Muscle of back (tissue), 3 donors: ENCODE measurements at regions not wholly inside any gene's neighbourhood (a gene's known extent, or its start where the extent isn't known, plus 50 kb on each side); places are given as distances from the start of the nearest gene placed in this dataset.
A peak's percentile ranks its signal among the peaks of the same experiment; 100 is the strongest.
"Not testable (repeated sequence)": the region's sequence is repeated elsewhere in the genome, so short reads cannot be mapped to it uniquely, and the experiment has no call there.

Experiments
- DNase-seq, 3 donors: peaks; one replicate each; pipeline versions ENCODE4 v3.0.0 to v3.0.0-alpha.2; 2013

DNA sequence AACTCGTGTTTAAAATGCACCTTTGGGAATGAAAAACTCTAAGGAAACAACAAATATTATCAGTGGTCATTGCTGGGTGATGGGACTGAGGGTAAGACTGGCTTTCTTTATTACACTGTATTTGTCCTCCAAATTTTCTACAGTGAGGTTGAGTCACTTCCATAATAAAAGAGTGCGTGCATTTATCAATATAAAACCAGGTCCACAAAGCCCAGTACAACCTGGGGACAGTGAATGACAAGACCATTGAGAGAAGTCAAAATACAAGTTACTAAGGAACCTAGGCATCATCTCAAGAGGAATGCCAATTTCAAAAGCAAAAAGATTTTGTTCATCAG is 76.4 kb downstream of the MAGED4 start:
- DNase-seq = no peak

- peak; percentile 84 to 94 (median 94) for DNase-seq
Measured at GRCh38 chrX:52261463-52262194, 76.9 kb downstream of the MAGED4 start.

- no peak for DNase-seq
Measured at GRCh38 chrX:52262195-52262546, 77.5 kb downstream of the MAGED4 start.

DNA sequence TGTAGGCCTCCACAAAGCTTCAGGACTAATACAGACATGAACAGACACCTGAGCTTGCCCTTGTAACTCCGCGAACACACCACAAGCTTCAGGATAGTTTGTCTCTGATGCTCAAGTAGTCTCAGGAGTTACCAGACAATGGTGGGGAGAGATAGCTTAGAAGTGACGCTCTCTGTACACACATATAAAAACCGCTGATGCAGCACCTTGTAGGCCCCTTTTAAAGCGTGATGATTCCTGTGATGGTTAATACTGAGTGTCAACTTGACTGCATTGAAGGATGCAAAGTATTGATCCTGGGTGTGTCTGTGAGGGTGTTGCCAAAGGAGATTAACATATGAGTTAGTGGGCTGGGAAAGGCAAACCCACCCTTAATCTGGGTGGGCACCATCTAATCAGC is 78.7 kb downstream of the MAGED4 start:
- no peak for DNase-seq

DNA sequence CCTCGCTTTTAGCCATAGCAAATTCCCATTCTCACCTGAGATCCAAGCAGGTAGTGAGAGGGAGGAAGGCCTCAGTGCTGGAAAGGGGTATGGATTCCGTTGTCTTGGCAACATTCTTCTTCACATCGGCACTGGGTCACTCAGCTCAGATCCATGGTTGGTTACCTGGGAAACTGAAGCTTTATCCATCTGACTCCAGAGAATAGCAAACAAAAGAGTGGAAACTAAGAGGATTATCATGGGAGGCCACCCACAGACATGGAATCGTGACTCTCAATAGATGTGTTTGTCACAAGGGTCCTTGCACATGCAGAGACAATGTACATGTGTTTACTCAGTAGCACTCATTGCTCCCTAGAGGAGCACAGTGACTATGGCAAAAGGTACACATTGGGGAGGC is 81.0 kb downstream of the MAGED4 start:
- no peak for DNase-seq

GRCh38 chrX:52268502-52268901 is 83.8 kb downstream of the MAGED4 start:
- not testable (repeated sequence) for DNase-seq

DNA sequence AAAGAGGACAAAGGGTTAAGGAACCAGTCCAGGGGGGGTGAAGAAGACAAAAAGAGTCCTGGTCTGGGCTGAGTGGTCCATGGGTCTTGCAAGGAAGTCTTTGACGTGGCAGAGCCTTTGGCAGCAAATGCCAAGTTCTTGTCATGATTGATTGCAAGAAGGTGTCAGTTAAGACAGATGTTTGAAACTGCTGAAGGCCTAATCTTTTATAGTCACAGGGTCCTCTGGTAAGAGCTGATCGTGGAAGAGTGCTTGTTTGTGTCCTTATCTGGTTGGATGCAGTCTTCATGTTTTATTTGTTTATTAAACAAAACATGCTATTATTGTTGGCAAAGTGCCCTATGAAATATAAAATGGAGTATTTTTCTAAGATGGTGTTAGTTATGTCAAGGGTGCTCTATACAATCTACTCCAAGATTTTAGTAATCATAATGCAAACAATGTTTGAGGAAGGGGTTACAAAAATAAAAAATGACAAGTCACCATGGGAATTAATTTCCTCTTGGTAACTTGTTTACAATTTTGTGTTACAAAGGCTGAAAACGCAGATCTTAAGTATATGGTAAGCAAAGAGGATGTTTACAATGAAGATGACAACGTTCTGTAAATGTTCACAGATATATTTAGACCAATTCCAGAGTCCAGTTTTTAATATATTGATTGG is 85.9 kb downstream of the MAGED4 start:
- DNase-seq = no peak

- no peak for DNase-seq
Measured at GRCh38 chrX:52271206-52271605, 86.5 kb downstream of the MAGED4 start.

- no peak for DNase-seq
Measured at GRCh38 chrX:52277666-52278065, 91.2 kb upstream of the XAGE2 start.

GRCh38 chrX:52280812-52281211 is 88.0 kb upstream of the XAGE2 start:
- no peak for DNase-seq

DNA sequence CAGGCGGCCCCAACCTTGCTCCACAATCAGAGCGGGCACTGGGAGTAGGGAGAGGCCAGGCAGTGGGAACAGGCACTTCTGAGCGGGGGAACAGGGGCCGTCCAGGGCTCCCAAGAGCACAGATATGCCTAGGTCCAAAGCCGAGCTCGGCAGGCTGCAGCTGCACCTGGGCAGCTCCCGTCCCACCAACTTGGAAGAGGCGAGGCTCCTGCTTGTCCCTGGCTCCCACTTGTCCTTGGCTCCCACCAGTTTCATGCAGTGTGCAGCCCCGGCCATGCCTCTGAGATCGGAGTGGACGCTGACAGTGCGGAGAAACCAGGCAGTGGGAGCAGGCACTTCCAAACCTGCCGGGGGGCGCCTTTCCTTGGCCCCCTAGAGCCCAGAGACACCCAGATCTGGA is 84.0 kb upstream of the XAGE2 start:
- no peak for DNase-seq

DNA sequence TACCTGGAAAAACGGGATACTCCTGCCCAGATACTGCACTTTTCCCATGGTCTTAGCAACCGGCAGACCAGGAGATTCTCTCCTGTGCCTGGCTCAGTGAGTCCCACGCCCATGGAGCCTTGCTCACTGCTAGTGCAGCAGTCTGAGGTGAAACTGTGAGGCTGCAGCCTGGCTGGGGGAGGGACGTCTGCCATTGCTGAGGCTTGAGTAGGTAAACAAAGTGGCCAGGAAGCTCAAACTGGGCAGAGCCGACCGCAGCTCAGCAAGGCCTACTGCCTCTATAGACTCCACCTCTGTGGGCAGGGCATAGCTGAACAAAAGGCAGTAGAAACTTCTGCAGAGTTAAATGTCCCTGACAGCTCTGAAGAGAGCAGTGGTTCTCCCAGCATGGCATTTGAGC is 69.9 kb upstream of the XAGE2 start:
- DNase-seq = not testable (repeated sequence)

GRCh38 chrX:52308532-52308931 is 60.3 kb upstream of the XAGE2 start:
- DNase-seq = not testable (repeated sequence)
